NCI-H146 (cell line): ENCODE measurements at regions not wholly inside any gene's neighbourhood (a gene's known extent, or its start where the extent isn't known, plus 50 kb on each side); places are given as distances from the start of the nearest gene placed in this dataset.
"Not testable (repeated sequence)": the region's sequence is repeated elsewhere in the genome, so short reads cannot be mapped to it uniquely, and the experiment has no call there.

ENCODE experiments used
- DNase-seq: peaks from one replicate; lab custom pipeline; 2025; lab: John Stamatoyannopoulos, UW

DNA sequence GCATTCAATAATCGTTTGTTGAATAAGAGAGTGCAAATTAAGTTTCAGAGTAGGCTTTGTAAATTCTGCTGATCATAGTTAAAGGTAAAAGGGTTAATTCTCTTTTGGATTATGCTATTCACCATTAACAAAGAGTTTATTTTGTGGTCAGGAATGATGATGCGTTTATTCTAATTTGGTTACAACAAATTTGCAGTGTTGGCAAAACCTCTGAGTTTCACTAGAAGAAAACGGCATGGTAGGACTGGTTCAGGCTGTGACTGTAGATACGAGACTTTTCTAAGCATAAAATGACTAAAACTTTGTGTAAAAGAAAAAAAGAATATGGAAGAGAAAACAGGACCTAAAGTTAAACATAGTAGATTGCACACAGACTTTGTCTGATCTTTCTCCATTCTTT is 234.7 kb downstream of the TLR4 start:
- DNase-seq, result no peak

DNA sequence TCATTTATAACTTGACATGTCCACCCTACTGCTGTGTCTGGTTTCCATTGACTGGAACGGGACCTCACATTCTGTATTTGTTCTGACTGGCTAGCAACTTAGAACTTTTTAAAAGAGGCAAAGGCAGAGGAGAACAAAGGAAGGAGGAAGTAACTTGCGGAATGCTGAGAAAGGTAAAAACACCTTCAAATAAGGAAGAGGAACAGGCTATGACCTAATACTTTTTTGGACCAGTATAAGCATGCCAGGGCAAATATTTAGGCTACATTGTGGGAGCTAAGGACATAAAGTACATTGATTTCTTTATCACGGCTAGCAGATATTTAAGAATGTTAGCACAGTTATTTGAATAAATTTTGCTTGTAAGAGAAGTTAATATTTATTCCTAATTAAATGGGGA is 240.5 kb downstream of the TLR4 start:
- not testable (repeated sequence) for DNase-seq

GRCh38 chr9:117945286-117945685 is 241.1 kb downstream of the TLR4 start:
- DNase-seq, result no peak

DNA sequence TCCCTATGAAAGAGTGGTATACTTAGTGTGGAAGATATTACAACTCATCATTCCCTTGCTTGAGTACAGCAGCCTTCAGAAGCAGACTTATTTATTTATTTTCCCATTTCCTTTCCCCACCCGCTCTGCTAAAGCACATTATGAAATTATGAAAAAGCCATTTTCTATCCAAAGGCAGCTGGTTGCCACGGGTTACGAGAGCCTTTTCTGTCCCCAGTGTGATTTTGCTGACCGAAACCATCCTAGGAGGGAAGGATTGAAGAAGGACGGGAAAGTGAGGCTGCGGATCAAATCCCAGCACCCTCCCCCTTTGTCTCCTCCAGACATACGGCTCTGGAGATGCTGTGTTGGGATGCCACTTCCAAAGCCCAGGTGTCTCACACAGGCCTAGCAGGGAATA is 246.9 kb downstream of the TLR4 start:
- DNase-seq, result no peak

DNA sequence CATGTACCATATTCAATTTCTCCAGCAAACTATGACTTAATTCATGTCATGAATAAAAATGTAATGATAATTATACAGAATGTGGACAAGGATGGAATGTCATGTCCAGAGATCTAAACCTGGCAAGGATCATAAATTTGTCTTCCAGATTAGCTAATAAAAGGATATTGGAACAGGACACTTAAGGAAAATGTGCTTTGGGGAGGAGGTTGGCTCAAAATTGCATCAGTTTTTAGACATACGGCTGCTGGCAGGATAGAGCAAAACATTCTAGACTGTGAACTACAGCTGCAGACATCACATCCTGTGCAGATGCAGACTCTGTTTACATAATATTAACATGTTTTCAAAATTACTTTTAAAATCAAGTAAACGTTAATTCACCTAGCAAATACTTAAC is 248.4 kb downstream of the TLR4 start:
- DNase-seq, result no peak

DNA sequence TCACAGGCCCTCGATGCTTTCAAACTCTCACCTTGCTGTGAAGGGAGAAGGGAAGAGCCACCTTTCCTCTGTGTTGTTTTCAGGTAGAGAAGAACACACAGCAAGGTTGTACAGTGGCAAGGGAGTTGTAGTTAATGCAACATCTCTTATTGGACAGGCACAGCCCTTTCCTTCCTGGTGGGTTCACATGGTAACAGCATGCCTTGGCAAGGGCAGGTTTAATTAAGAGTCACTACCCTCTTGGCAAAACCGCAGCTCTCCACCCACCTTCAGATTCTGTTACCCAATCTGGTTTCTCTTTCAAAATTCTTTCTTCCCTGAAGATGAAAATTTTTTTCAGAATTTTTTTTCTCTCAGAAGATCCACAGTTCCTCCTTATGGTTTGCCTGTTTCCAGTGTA is 253.1 kb downstream of the TLR4 start:
- no peak for DNase-seq

DNA sequence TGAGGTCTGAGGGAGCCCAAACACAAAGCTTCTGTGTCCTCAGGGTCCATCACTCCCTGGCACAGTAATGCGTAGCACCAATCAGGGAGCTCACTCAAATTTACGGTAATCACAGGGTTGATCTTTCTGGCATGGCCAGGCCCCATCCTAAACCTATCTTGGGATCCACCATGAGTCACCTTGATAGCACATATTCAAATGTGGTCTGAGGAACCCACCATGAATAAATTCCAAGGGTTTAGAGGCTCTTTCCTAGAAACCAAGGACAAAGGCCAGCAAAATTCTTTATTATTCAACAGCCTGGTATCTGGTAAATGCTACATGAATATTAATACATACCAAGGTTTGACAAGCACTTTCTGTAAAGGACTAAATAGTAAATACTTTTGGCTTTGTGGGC is 254.5 kb downstream of the TLR4 start:
- no peak for DNase-seq

DNA sequence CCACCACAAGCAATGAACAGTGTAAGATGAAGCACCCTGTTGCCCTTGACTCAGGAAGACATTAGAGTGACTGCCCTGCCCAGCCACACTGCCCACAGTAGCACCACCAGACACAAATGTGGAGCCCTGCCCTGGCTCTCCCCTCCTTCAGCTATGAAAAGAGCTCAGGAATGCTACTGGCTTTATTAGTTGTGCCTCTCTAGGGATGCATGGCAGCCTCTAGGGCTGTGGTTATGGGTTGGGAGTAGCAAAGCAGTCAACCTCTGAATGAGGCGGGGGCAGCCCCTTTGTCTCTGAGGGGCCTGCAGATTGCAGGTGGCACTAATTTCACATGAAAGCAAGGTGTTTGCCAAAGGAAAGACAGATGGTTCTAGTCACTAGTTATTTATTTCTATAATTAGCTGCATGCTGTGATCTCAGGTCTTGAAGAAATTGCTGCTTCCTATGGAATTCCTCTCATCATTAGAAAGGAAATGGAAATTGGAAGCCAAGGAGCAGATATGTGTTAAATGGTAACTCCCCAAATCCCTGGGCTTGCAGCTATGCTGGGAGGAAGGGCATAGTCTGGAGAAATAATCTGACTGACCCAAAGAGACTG is 259.4 kb downstream of the TLR4 start:
- no peak for DNase-seq

- no peak for DNase-seq
Measured at GRCh38 chr9:117970276-117971050, 266.3 kb downstream of the TLR4 start.

GRCh38 chr9:117974108-117974507 is 269.9 kb downstream of the TLR4 start:
- no peak for DNase-seq

DNA sequence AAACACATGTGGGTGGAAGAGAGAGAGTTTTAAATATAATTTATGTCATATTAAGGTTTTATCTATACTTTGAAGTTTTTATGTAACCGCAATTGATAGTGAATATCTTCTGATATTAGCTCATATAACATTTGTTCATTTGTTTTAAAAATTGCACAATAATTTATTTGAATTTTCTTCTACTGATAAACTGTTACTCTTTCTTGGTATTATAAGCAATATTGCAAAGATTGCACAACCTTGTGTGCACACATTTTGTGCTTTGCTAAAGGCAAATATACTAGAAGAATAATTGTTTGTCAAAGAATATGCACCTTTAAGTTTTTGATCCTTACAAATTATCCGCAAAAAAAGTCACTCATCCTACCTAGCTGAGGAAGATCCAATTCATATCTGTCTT is 275.7 kb downstream of the TLR4 start:
- DNase-seq, result no peak

DNA sequence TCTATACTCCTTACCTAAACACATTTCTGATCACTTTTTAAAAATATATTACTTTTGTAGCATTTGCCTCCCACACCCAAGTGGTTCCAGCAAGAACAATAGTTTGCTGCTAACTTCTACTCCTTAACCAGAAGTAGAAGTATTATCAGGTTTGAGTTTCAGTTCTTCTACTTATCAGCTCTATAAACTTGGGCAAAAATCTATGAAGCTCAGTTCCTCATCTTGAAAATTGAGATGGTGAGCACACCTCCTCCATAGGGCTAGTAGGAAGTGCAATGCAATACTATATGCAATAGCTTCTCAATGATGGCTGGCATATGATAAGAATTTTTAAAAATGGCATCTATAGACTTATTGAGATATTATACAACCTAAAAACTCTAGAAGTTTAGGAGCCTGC is 283.7 kb downstream of the TLR4 start:
- no peak for DNase-seq

- no peak for DNase-seq
Measured at GRCh38 chr9:117992006-117992405, 287.8 kb downstream of the TLR4 start.

DNA sequence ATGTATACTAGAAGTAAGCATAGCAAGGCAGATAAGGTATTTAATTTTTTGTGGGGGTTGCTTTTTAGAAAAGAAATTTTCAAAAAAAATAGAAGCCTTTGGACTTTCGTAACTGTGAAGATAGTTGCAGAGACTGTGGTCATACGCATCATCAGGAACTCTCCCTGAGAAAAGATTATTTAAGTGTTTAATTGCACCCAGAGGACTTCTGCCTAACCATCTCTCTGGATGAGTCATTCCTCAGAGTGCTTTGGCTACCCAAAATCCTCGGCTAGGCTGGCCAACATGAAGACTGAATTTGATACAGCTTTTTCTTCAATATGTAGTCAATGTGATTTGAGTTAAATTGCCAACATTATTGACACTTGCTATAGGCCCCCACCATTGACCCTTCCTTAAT is 296.4 kb downstream of the TLR4 start:
- no peak for DNase-seq

DNA sequence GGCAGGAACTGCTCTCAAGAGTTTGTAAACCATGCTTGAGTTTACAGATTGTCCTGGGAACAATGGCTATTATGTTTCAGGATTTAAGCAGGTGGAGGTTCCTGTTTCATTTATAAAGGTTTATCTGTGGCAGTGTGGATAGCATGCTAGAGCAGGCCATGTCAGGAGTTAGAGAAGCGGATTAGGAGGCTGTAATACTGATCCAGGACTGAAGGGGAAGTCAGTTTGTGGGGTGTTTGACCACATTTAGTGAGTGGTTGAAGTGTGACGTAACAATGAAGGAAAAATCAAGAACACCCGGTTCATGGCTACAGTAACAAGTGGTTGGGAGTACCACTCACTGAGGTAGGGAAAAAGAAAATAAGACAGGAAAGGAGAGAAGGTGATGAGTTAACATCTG is 299.0 kb downstream of the TLR4 start:
- DNase-seq, result no peak

GRCh38 chr9:118008246-118008645 is 304.0 kb downstream of the TLR4 start:
- no peak for DNase-seq

DNA sequence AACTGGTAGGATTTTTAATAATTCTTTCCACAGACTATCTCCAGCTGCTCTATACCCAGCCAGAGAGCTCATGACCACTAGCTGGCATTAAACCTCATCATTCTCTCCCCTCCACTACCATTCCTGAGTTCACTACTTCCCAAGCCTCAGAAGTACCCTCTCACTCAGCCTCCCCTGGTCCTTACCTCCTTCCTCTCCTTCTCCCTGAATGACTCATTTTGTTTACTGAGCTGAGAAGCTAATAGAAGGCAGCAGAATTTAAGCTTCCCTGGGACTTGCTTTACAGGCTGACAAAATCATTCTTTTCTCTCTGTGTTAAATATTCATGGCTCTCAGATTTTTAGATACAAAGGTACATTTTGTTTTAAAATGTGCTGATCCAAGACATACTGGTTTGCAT is 305.4 kb downstream of the TLR4 start:
- DNase-seq, result no peak

- no peak for DNase-seq
Measured at GRCh38 chr9:118017607-118018122, 313.5 kb downstream of the TLR4 start.

GRCh38 chr9:118023644-118024043 is 319.4 kb downstream of the TLR4 start:
- DNase-seq, result no peak

GRCh38 chr9:118028225-118028624 is 324.0 kb downstream of the TLR4 start:
- DNase-seq, result no peak

GRCh38 chr9:118029425-118029824 is 325.2 kb downstream of the TLR4 start:
- DNase-seq, result no peak

DNA sequence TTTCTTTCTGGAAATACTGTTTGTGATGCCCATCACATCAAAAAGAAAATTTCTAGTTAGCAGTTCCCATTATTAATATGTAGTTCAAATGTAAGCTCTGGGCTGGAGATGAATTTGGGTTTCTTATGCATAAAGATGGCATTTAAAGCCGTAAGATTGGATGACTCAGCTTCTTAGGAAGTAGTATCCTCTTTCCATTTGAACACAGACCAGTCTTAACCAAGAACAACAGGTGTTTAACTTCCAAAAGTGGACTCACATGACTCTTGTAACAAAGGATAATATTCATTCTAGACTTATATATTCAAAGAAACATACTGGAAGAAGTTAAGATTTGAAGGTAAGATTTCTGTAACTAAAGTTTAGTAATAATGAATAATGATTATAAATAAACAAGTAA is 330.5 kb downstream of the TLR4 start:
- DNase-seq, result no peak

- DNase-seq, result no peak
Measured at GRCh38 chr9:118038713-118039112, 334.5 kb downstream of the TLR4 start.

DNA sequence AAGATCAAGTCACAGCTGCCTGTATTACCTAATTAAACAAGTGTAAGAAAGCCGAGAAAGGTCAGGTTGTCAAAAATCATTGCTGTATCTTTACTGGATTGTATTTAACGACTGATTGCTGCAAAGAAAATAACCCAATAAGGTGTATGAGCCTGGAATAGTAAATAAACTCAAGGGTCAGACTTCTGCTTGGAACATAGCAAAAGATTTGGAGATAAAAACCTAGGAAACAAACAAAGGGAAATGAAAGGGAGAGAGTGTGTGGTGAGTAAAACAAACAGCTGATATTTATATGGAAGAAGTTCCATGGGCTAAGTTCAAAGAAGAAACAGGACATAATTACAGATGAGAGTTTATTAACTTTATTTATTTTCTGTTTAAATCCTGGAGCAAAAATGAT is 354.0 kb downstream of the TLR4 start:
- no peak for DNase-seq
